Right atrium auricular region (tissue), 2 donors: ENCODE measurements at regions not wholly inside any gene's neighbourhood (a gene's known extent, or its start where the extent isn't known, plus 50 kb on each side); places are given as distances from the start of the nearest gene placed in this dataset.

Experiments used
- DNase-seq: peaks from one replicate; pipeline ENCODE4 v3.0.0-alpha.2; 2019; ENCODE audit warnings: low spot score
- H3K27ac ChIP-seq, 2 donors: fragments of 200-600 bp; sonication (generic); 1 replicate in 1 of 2; 2 replicates in 1 of 2; pipeline ENCODE4 v1.5.1; 2016 to 2019
- H3K27me3 ChIP-seq, 2 donors: fragments of 200-600 bp; sonication (generic); one replicate each; pipeline versions ENCODE4 v1.5.1 to v1.6.0; 2017 to 2019
- H3K36me3 ChIP-seq: fragments of 200-600 bp; sonication (generic); one replicate; pipeline ENCODE4 v1.5.1; 2016
- H3K4me1 ChIP-seq, 2 donors: fragments of 200-600 bp; sonication (generic); one replicate each; pipeline versions ENCODE4 v1.5.1 to v1.6.0; 2017 to 2019
- H3K4me3 ChIP-seq, 2 donors: fragments of 200-600 bp; sonication (generic); 1 replicate in 1 of 2; 2 replicates in 1 of 2; pipeline ENCODE4 v1.5.1; 2017 to 2019; ENCODE audit warnings: mild to moderate bottlenecking in 1 of 2, moderate library complexity in 1 of 2
- H3K9me3 ChIP-seq, 2 donors: fragments of 200-600 bp; sonication (generic); one replicate each; pipeline ENCODE4 v1.5.1; 2019
- TF ChIP-seq, protein P1 (sequence below), 2 donors: fragments of 200-600 bp; sonication (generic); IDR thresholded peaks; one replicate each; pipeline ENCODE4 v1.5.1; 2019; ENCODE audit warnings: antibody characterized with exemption in 2 of 2

GRCh38 chr4:144403893-144404292, 242.1 kb upstream of the HHIP start:
- no peak overlapping the region for H3K4me3 ChIP-seq
- H3K27me3 ChIP-seq, result no peaks in the 10 kb centered on the region
- H3K36me3 ChIP-seq, result no peaks in the 10 kb centered on the region
- TF ChIP-seq, protein P1, sequence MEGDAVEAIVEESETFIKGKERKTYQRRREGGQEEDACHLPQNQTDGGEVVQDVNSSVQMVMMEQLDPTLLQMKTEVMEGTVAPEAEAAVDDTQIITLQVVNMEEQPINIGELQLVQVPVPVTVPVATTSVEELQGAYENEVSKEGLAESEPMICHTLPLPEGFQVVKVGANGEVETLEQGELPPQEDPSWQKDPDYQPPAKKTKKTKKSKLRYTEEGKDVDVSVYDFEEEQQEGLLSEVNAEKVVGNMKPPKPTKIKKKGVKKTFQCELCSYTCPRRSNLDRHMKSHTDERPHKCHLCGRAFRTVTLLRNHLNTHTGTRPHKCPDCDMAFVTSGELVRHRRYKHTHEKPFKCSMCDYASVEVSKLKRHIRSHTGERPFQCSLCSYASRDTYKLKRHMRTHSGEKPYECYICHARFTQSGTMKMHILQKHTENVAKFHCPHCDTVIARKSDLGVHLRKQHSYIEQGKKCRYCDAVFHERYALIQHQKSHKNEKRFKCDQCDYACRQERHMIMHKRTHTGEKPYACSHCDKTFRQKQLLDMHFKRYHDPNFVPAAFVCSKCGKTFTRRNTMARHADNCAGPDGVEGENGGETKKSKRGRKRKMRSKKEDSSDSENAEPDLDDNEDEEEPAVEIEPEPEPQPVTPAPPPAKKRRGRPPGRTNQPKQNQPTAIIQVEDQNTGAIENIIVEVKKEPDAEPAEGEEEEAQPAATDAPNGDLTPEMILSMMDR (IDR thresholded peaks at IDR 0.05), result no peak
- H3K4me1 ChIP-seq, result no peaks in the 10 kb centered on the region
- no peak for DNase-seq
- H3K27ac ChIP-seq, result no peak overlapping the region
- peaks cover 0 to under 1% of the 10 kb centered on the region in 2 donors for H3K9me3 ChIP-seq

GRCh38 chr4:144409525-144409924, 236.4 kb upstream of the HHIP start:
- H3K36me3 ChIP-seq, result no peaks in the 10 kb centered on the region
- H3K9me3 ChIP-seq, result no peaks in the 10 kb centered on the region
- DNase-seq, result no peak
- no peaks in the 10 kb centered on the region for H3K4me1 ChIP-seq
- TF ChIP-seq, protein P1 (IDR thresholded peaks at IDR 0.05), result no peak
- no peak overlapping the region for H3K27ac ChIP-seq
- no peaks in the 10 kb centered on the region for H3K27me3 ChIP-seq
- H3K4me3 ChIP-seq, result no peak overlapping the region

- Histone ChIP-seq H3K27ac (no peak overlapping the region), H3K4me1 (no peaks in the 10 kb centered on the region), H3K4me3 (no peak overlapping the region), H3K36me3 (no peaks in the 10 kb centered on the region), H3K9me3 (no peaks in the 10 kb centered on the region), H3K27me3 (no peaks in the 10 kb centered on the region)
- no peak for DNase-seq
- TF ChIP-seq, protein P1 (IDR thresholded peaks at IDR 0.05), result no peak
Measured at GRCh38 chr4:144410230-144410783, 235.6 kb upstream of the HHIP start.

GRCh38 chr4:144411119-144411518, 234.8 kb upstream of the HHIP start:
- DNase-seq, result no peak
- Histone ChIP-seq H3K27me3 (no peaks in the 10 kb centered on the region), H3K9me3 (no peaks in the 10 kb centered on the region), H3K4me1 (no peaks in the 10 kb centered on the region), H3K4me3 (no peak overlapping the region), H3K36me3 (no peaks in the 10 kb centered on the region), H3K27ac (no peak overlapping the region)
- TF ChIP-seq, protein P1 (IDR thresholded peaks at IDR 0.05), result no peak

GRCh38 chr4:144411700-144412099, 234.3 kb upstream of the HHIP start:
- H3K36me3 ChIP-seq, result no peaks in the 10 kb centered on the region
- H3K27ac ChIP-seq, result no peak overlapping the region
- no peak overlapping the region for H3K4me3 ChIP-seq
- H3K4me1 ChIP-seq, result no peaks in the 10 kb centered on the region
- TF ChIP-seq, protein P1 (IDR thresholded peaks at IDR 0.05), result no peak
- DNase-seq, result no peak
- H3K9me3 ChIP-seq, result no peaks in the 10 kb centered on the region
- H3K27me3 ChIP-seq, result no peaks in the 10 kb centered on the region

- no peak for DNase-seq
- H3K36me3 ChIP-seq, result no peaks in the 10 kb centered on the region
Measured at GRCh38 chr4:144421056-144421455, 224.9 kb upstream of the HHIP start.

More at GRCh38 chr4:144421056-144421455, 224.9 kb upstream of the HHIP start:
- TF ChIP-seq, protein P1 (IDR thresholded peaks at IDR 0.05), result no peak
- no peak overlapping the region for H3K27ac ChIP-seq
- no peaks in the 10 kb centered on the region for H3K27me3 ChIP-seq
- H3K9me3 ChIP-seq, result no peaks in the 10 kb centered on the region
- no peaks in the 10 kb centered on the region for H3K4me1 ChIP-seq
- H3K4me3 ChIP-seq, result no peak overlapping the region
